ENCODE measurements at regions not wholly inside any gene's neighbourhood (a gene's known extent, or its start where the extent isn't known, plus 50 kb on each side); places are given as distances from the start of the nearest gene placed in this dataset.

- no peak for DNase-seq (ENCODE audit: low read depth, low spot score)
These were observed 661.6 kb downstream of the ACTL7B start for GRCh38 chr9:108194154-108194553.

GRCh38 chr9:108193026-108193710, 662.6 kb downstream of the ACTL7B start:
- no peak for DNase-seq (ENCODE audit: low read depth, low spot score)

DNA sequence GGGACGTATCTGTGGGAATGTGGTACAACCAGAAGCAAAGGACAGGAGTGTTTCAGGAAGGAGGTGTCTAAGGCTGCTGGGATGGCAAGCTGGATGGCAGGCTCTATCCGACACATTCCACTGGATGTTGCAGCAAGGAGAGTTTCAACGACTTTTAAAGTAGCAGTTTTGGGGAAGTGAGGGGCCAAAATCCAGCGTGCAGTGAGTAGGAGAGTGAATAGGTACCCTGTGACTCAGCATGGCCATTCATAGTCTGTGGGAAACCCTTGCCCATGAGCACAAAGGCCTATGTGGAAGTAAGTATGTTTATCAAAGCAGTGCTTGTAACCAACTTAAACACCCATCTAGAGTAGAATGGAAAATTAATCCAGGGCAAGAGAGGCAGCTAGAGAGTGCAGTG, 664.7 kb downstream of the ACTL7B start:
- no peak for DNase-seq (ENCODE audit: low read depth, low spot score)

DNA sequence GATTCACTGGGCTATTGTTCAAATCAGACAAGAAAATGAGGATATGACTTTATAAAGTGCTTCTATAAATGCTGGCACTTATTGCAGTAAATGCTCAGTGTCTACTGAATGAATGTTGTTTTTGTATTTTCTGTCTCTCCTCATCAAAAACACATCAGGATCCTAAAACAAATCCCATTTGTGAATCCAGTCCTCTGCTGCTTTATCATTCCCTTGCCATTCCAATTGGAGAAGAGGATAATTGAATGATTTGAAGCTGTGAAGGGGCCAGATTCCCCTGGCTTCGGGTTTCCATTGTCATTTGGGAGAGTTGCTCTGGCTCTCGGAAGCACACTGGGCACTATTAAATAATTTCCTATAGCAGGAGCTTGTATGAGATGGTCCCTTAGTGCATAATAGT, 666.8 kb downstream of the ACTL7B start:
- no peak for DNase-seq (ENCODE audit: low read depth, low spot score)

- DNase-seq (ENCODE audit: low read depth, low spot score): no peak
These were observed 667.3 kb downstream of the ACTL7B start for GRCh38 chr9:108188482-108188881.

DNA sequence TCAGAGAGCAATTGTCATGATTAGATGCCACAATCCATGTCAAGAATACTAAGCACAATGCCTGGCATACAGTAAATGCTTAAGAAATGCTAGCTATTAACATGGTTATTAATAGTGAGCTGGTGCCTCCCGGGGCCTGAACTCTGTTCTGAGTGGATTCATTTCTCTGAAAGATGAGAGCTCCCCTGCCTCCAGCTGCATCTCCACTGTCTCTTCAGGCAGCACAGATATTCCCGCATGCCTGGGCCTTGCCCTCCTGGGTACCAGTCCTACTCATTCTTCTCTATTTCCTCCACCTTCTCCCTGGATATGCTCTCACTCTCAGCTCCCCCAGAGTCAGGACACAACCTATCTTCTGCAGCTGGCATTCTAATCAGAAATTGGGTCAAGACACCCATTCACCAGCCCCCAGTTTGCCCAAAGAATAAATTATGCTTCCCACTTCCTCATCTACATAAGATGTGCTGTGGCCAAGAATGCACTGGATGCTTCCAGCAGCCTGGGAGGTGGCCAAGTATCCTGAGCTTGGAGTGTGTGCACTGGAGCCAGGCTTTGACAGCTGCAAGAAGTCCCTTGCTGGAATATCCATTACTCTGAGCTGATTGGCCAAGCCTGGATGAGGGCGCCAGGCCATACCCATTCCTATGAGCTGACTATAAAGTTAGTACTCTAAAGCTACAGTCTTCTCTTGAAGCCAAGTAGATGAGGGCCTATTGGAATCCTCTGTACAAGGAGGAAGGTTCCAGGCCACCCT, 669.0 kb downstream of the ACTL7B start:
- DNase-seq (ENCODE audit: low read depth, low spot score): no peak

DNA sequence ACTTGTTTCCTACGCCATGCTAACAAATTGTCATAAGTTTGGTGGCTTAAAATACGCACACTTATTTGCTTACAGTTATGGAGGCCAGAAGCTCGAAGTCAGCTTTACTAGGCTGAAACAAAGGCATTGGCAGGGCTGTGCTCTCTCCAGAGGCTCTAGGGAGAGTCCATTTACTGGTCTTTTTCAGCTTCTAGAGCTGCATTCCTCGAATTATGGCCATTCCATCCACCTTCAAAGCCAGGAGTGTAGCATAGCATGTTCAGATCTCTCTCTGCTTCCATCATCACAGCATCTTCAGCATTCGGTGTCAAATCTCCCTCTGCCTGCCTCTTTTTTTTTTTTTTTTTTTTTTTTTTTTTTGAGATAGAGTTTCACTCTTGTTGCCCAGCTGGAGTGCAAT, 670.2 kb downstream of the ACTL7B start:
- no peak for DNase-seq (ENCODE audit: low read depth, low spot score)

DNA sequence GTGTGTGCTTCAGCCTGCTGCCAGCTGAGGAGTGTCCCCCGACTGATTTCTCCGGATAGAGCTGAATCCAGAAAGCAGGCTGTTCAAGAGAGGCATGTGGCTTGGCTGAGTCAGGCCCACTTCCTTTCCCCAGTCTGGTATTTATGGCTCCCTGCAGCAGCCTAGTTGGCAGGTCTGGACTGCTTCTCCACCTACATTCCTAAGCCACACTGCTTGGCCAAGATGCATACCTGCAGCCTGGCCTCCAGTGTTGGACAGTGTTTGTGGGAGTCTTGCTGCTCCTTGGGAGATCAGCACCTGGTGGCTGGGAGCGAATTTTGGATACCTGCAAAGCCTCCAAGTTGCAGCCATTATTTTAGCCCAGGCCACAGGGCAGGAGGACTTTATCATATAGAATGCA, 670.8 kb downstream of the ACTL7B start:
- peak; percentile 83 for DNase-seq (ENCODE audit: low read depth, low spot score)

- no peak for DNase-seq (ENCODE audit: low read depth, low spot score)
These were observed 671.8 kb downstream of the ACTL7B start for GRCh38 chr9:108184009-108184408.

DNA sequence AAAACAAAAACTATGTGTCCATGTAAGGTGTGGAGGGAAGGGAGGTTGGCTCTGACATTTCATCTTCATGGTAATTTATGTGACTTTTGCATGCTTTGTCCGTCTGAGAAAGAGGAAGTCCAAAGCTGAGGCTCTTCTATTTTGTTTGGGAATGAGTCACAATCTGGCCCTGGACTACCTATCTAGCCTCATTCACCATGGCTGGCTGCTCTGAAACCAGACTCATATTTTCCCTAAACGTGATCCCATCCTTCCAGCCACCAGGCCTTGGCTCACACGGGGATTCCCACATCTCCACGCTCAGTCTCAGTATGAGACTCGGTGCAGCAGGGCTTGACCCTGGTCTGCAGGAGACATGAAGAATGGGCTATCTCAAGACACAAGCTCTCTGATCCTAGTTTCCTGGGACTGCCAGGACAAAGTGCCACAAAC, 672.8 kb downstream of the ACTL7B start:
- DNase-seq (ENCODE audit: low read depth, low spot score): no peak

DNA sequence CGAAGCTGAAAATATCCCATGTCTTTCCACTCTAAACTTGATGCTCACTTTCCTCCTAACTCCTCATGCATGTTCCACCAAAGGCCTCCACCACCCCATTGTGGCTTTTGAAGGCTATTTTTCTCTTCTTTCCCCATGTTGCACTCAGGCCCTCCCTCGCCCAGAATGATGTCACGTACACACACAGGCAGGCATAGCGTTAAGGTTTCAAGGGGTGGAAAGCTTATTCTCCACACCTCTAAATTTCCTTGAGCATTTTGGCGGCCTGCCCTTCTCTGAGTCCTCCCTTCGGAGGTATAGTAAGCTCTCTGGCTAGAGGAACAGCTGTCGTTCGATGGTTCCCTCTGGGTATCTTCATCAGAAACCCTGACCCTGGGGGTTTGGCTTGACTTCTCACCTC, 673.5 kb downstream of the ACTL7B start:
- no peak for DNase-seq (ENCODE audit: low read depth, low spot score)

DNA sequence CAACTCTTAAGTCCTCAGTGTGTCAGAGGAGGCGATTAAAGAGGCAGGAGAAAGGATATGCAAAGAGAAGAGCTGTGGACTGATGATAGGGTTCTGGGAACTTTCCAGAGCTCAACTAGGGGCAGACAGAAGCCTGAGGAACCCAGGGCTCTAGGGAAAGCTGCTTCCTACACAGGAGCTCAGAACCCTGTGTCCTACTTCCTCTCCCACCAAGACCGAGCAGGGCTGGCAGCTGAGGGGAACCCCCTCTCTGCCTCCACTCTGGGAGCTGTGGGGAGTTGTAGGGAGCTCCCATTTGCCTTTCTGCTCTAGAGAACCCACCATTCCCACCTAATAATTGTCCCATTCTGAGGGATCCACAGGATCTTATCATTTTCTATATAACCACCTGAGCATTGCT, 674.3 kb downstream of the ACTL7B start:
- no peak for DNase-seq (ENCODE audit: low read depth, low spot score)

DNA sequence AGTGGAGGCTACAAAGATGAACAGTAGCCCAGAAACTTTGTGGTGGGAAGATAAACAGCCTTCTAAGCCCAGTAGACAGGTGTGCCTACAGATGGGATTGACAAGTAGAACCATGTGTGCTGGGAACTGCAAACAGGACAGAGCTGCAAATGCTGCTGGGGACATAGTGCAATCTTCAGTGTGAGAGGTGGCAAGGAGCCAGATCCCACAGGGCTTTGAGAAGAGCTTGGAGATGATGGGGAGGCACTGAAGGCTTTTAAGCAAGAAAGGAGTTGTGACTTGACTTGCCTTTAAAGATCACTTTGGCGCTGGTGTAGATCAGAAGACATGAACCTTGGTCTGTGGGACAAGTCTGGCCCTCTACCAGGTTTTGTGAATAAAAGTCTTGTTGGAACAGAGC, 675.2 kb downstream of the ACTL7B start:
- no peak for DNase-seq (ENCODE audit: low read depth, low spot score)

GRCh38 chr9:108178318-108178717, 677.5 kb downstream of the ACTL7B start:
- no peak for DNase-seq (ENCODE audit: low read depth, low spot score)

DNA sequence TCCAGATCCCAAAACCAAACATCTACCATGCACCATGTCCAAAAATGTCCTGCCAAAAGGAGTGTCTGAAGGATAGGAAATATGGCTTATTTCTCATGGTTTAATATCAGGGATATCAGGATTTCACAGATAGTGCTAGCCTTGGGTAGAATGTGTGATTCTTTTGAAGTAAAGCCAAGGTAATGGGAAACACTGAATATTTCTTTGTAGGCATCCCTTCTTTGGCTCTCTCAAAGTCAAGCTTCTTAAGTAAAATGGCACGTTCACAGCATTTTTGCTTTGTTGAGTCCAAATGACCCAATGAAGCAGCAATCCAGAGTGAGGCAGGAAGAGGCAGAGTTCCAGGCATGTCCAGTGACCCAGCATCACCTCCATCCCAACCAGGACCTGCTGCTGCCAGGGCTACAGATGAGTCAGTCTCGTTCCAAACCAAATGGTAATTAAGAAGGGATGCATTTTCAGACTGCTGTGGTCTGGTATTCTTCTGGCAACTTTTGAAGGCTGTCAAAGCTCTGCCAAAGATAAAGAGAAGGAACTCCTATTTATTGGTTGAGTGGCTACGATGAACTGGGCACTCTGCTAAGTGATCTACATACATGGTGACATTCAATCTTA, 678.8 kb upstream of the KLF4 start:
- DNase-seq (ENCODE audit: low read depth, low spot score): no peak

GRCh38 chr9:108167136-108167900, 677.7 kb upstream of the KLF4 start:
- DNase-seq (ENCODE audit: low read depth, low spot score): no peak

- DNase-seq (ENCODE audit: low read depth, low spot score): no peak
These were observed 677.0 kb upstream of the KLF4 start for GRCh38 chr9:108166519-108166918.

DNA sequence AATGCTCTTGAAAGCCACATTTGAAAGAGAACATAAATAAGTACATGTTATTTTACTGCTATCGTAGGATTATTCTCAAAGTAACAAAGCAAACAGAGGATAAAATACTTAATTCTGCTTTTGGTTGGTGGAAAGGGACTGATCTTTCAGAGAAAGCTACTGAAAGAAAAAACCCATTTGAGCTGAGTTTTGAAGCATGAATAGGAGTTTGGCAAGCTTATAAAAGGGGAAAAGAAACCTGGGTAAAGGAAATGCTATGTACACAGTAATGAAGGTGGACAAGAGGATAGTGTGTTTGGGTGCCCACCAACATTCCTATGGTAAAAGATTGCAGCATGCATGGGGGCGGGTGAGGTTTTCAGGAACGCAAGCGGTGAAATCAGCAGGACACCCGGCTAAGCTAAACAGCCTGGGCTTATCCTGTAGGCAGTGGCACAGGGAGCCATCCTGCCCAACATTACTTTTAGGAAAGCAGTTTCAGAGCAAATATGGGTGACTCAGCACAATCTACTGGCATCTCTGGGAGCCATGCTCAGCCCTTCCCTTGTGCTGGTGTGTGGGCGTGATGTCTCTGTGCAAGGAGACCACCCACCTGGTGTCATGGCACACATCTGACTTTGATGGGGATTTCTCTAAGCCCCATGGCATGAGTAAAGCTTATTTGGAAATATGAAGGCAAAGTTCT, 673.9 kb upstream of the KLF4 start:
- DNase-seq (ENCODE audit: low read depth, low spot score): no peak

GRCh38 chr9:108162664-108163063, 673.1 kb upstream of the KLF4 start:
- DNase-seq (ENCODE audit: low read depth, low spot score): no peak

- DNase-seq (ENCODE audit: low read depth, low spot score): no peak
These were observed 671.9 kb upstream of the KLF4 start for GRCh38 chr9:108161503-108161902.

- DNase-seq (ENCODE audit: low read depth, low spot score): no peak
These were observed 671.3 kb upstream of the KLF4 start for GRCh38 chr9:108160706-108161355.
